HFF-Myc (cell line): ENCODE measurements at regions not wholly inside any gene's neighbourhood (a gene's known extent, or its start where the extent isn't known, plus 50 kb on each side); places are given as distances from the start of the nearest gene placed in this dataset.

ENCODE experiments used
- DNase-seq: peaks from one replicate; pipeline ENCODE4 v3.0.0-alpha.2; 2011; ENCODE audit warnings: low read depth; ENCODE audit errors: extremely low read depth
- H3K4me3 ChIP-seq: replicated peaks from 2 replicates; pipeline ENCODE4 v1.5.1; 2011; ENCODE audit warnings: low read depth, mild to moderate bottlenecking, control low read depth, low read length
- TF ChIP-seq, protein P1 (sequence below): IDR thresholded peaks from 2 replicates; pipeline ENCODE4 v1.5.1; 2012; ENCODE audit warnings: mild to moderate bottlenecking, low read depth, low read length, control low read depth; ENCODE audit errors: missing control alignments

DNA sequence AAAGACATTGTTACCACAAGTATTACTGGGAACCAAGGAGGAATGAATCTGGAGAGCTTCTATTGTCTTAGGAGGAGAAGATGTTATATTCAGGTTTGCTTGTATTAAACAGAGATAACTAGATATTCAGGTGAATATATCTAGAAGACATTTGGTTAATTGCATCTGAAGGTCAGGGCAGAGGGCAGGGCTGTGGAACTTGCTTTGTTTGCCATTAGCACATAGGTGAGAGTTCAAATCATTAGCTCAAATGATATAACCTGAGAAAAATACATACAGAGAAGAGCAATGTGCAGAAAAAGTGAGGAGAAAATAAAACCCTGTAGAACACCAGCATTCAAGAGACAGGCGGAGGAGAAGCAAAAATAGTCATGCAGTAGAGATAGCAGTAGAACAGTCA, 116.8 kb downstream of the DNAJB9 start:
- no peak overlapping the region for H3K4me3 ChIP-seq
- DNase-seq = no peak
- TF ChIP-seq, protein P1, sequence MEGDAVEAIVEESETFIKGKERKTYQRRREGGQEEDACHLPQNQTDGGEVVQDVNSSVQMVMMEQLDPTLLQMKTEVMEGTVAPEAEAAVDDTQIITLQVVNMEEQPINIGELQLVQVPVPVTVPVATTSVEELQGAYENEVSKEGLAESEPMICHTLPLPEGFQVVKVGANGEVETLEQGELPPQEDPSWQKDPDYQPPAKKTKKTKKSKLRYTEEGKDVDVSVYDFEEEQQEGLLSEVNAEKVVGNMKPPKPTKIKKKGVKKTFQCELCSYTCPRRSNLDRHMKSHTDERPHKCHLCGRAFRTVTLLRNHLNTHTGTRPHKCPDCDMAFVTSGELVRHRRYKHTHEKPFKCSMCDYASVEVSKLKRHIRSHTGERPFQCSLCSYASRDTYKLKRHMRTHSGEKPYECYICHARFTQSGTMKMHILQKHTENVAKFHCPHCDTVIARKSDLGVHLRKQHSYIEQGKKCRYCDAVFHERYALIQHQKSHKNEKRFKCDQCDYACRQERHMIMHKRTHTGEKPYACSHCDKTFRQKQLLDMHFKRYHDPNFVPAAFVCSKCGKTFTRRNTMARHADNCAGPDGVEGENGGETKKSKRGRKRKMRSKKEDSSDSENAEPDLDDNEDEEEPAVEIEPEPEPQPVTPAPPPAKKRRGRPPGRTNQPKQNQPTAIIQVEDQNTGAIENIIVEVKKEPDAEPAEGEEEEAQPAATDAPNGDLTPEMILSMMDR = no peak

GRCh38 chr7:108697254-108697653, 127.6 kb downstream of the DNAJB9 start:
- TF ChIP-seq, protein P1 = no peak
- H3K4me3 ChIP-seq = no peak overlapping the region
- DNase-seq = no peak

DNA sequence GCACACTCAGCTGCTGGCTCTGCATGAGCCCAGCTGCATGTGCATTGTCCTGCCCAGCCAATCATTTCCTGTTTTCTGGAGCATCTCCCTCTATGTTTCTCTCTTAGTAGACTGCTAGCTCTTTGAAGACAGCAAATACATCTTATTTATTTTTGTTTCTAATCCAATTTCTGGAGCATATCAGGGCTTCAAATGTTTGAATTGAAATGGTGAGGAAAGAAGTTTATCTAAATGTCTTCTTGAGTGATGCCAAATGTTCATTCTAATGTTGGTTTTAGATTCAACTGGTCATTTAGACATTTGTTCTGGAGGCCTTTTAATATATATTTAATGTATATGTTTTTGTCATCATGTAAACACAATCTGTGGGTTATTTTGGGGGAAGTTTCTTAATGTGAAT, 141.9 kb downstream of the DNAJB9 start:
- TF ChIP-seq, protein P1 = no peak
- DNase-seq = no peak
- H3K4me3 ChIP-seq = no peak overlapping the region

- no peak for DNase-seq
- TF ChIP-seq, protein P1 = no peak
- H3K4me3 ChIP-seq = no peak overlapping the region
Observed at GRCh38 chr7:108716783-108717182, 147.1 kb downstream of the DNAJB9 start.

- no peak overlapping the region for H3K4me3 ChIP-seq
- no peak for DNase-seq
- TF ChIP-seq, protein P1 = no peak
Observed at GRCh38 chr7:108717781-108718180, 148.1 kb downstream of the DNAJB9 start.

GRCh38 chr7:108719631-108720030, 150.0 kb downstream of the DNAJB9 start:
- DNase-seq = no peak
- TF ChIP-seq, protein P1 = no peak
- no peak overlapping the region for H3K4me3 ChIP-seq

GRCh38 chr7:108722561-108722960, 152.9 kb downstream of the DNAJB9 start:
- TF ChIP-seq, protein P1 = no peak
- no peak overlapping the region for H3K4me3 ChIP-seq
- no peak for DNase-seq
